ENCODE measurements at regions not wholly inside any gene's neighbourhood (a gene's known extent, or its start where the extent isn't known, plus 50 kb on each side); places are given as distances from the start of the nearest gene placed in this dataset.

DNA sequence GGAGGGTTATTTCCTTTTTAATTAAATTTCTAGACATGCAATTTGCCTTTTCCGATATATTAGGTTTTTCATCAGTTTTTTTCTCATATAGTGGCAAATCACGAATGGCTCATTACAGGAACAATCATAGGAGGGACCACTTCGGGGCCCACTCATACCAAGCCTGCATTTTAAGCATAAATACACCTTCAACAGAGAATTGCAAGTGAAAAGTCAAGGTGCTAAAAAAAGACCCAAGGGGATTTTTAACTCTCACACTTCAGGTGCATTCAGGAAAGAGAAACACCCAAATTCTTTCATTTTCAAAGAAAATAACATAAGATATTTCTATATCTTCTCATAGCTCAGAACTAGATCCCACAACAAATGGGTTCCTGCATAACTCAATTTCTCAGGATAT is 979.6 kb upstream of the NR2F2 start:
- TF ChIP-seq EZH2phosphoT487 (IDR thresholded peaks at IDR 0.05; ENCODE audit: unreplicated experiment) (no peak), POLR2AphosphoS5 (IDR thresholded peaks at IDR 0.05; ENCODE audit: low read depth) (no peak), EZH2 (IDR thresholded peaks at IDR 0.05; ENCODE audit: low read depth, unreplicated experiment) (no peak), ZNF331 (CRISPR knock-in tag; IDR thresholded peaks at IDR 0.05; ENCODE audit: low read depth) (no peak)
- TF ChIP-seq, protein P1, sequence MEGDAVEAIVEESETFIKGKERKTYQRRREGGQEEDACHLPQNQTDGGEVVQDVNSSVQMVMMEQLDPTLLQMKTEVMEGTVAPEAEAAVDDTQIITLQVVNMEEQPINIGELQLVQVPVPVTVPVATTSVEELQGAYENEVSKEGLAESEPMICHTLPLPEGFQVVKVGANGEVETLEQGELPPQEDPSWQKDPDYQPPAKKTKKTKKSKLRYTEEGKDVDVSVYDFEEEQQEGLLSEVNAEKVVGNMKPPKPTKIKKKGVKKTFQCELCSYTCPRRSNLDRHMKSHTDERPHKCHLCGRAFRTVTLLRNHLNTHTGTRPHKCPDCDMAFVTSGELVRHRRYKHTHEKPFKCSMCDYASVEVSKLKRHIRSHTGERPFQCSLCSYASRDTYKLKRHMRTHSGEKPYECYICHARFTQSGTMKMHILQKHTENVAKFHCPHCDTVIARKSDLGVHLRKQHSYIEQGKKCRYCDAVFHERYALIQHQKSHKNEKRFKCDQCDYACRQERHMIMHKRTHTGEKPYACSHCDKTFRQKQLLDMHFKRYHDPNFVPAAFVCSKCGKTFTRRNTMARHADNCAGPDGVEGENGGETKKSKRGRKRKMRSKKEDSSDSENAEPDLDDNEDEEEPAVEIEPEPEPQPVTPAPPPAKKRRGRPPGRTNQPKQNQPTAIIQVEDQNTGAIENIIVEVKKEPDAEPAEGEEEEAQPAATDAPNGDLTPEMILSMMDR (conservative IDR thresholded peaks at IDR 0.05; ENCODE audit: low read depth in 2 of 2): no peak
- TF ChIP-seq, protein P2, sequence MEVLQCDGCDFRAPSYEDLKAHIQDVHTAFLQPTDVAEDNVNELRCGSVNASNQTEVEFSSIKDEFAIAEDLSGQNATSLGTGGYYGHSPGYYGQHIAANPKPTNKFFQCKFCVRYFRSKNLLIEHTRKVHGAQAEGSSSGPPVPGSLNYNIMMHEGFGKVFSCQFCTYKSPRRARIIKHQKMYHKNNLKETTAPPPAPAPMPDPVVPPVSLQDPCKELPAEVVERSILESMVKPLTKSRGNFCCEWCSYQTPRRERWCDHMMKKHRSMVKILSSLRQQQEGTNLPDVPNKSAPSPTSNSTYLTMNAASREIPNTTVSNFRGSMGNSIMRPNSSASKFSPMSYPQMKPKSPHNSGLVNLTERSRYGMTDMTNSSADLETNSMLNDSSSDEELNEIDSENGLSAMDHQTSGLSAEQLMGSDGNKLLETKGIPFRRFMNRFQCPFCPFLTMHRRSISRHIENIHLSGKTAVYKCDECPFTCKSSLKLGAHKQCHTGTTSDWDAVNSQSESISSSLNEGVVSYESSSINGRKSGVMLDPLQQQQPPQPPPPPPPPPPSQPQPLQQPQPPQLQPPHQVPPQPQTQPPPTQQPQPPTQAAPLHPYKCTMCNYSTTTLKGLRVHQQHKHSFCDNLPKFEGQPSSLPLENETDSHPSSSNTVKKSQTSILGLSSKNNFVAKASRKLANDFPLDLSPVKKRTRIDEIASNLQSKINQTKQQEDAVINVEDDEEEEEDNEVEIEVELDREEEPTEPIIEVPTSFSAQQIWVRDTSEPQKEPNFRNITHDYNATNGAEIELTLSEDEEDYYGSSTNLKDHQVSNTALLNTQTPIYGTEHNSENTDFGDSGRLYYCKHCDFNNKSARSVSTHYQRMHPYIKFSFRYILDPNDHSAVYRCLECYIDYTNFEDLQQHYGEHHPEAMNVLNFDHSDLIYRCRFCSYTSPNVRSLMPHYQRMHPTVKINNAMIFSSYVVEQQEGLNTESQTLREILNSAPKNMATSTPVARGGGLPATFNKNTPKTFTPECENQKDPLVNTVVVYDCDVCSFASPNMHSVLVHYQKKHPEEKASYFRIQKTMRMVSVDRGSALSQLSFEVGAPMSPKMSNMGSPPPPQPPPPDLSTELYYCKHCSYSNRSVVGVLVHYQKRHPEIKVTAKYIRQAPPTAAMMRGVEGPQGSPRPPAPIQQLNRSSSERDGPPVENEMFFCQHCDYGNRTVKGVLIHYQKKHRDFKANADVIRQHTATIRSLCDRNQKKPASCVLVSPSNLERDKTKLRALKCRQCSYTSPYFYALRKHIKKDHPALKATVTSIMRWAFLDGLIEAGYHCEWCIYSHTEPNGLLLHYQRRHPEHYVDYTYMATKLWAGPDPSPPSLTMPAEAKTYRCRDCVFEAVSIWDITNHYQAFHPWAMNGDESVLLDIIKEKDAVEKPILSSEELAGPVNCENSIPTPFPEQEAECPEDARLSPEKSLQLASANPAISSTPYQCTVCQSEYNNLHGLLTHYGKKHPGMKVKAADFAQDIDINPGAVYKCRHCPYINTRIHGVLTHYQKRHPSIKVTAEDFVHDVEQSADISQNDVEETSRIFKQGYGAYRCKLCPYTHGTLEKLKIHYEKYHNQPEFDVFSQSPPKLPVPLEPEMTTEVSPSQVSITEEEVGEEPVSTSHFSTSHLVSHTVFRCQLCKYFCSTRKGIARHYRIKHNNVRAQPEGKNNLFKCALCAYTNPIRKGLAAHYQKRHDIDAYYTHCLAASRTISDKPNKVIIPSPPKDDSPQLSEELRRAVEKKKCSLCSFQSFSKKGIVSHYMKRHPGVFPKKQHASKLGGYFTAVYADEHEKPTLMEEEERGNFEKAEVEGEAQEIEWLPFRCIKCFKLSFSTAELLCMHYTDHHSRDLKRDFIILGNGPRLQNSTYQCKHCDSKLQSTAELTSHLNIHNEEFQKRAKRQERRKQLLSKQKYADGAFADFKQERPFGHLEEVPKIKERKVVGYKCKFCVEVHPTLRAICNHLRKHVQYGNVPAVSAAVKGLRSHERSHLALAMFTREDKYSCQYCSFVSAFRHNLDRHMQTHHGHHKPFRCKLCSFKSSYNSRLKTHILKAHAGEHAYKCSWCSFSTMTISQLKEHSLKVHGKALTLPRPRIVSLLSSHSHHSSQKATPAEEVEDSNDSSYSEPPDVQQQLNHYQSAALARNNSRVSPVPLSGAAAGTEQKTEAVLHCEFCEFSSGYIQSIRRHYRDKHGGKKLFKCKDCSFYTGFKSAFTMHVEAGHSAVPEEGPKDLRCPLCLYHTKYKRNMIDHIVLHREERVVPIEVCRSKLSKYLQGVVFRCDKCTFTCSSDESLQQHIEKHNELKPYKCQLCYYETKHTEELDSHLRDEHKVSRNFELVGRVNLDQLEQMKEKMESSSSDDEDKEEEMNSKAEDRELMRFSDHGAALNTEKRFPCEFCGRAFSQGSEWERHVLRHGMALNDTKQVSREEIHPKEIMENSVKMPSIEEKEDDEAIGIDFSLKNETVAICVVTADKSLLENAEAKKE (CRISPR knock-in tag; IDR thresholded peaks at IDR 0.05): no peak
- TF ChIP-seq, protein P3, sequence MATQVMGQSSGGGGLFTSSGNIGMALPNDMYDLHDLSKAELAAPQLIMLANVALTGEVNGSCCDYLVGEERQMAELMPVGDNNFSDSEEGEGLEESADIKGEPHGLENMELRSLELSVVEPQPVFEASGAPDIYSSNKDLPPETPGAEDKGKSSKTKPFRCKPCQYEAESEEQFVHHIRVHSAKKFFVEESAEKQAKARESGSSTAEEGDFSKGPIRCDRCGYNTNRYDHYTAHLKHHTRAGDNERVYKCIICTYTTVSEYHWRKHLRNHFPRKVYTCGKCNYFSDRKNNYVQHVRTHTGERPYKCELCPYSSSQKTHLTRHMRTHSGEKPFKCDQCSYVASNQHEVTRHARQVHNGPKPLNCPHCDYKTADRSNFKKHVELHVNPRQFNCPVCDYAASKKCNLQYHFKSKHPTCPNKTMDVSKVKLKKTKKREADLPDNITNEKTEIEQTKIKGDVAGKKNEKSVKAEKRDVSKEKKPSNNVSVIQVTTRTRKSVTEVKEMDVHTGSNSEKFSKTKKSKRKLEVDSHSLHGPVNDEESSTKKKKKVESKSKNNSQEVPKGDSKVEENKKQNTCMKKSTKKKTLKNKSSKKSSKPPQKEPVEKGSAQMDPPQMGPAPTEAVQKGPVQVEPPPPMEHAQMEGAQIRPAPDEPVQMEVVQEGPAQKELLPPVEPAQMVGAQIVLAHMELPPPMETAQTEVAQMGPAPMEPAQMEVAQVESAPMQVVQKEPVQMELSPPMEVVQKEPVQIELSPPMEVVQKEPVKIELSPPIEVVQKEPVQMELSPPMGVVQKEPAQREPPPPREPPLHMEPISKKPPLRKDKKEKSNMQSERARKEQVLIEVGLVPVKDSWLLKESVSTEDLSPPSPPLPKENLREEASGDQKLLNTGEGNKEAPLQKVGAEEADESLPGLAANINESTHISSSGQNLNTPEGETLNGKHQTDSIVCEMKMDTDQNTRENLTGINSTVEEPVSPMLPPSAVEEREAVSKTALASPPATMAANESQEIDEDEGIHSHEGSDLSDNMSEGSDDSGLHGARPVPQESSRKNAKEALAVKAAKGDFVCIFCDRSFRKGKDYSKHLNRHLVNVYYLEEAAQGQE (IDR thresholded peaks at IDR 0.05; ENCODE audit: unreplicated experiment): no peak
